SK-N-SH (cell line): ENCODE measurements at regions not wholly inside any gene's neighbourhood (a gene's known extent, or its start where the extent isn't known, plus 50 kb on each side); places are given as distances from the start of the nearest gene placed in this dataset.

Experiments used
- CTCF ChIA-PET: fragments of 300-600, 350-600 bp; formaldehyde crosslinking; extraction: SDS; loops from one replicate; lab custom pipeline; 2021; lab: Yijun Ruan, JAX
- POLR2A ChIA-PET: fragments of 350-600 bp; sonication (Branson Sonifier 250); formaldehyde crosslinking; extraction: SDS; loops from one replicate; lab custom pipeline; 2020; ENCODE audit warnings: antibody characterized with exemption, inconsistent platforms; lab: Yijun Ruan, JAX
- DNase-seq: peaks from one replicate; pipeline ENCODE4 v3.0.0; 2012
- H2AFZ ChIP-seq: fragments of 200-600 bp; sonication (generic); 2 replicates; pipeline ENCODE4 v1.8.1; 2016; ENCODE audit warnings: antibody characterized with exemption, mild to moderate bottlenecking, low read depth
- H3F3A ChIP-seq: fragments of 200-600 bp; sonication (generic); replicated peaks from 2 replicates; pipeline ENCODE3; 2016; ENCODE audit warnings: antibody characterized with exemption, mild to moderate bottlenecking; ENCODE audit not compliant: insufficient read depth
- H3K27ac ChIP-seq, 2 experiments: fragments of 200-500 bp in 1 of 2; fragments of 200-600 bp in 1 of 2; sonication (Bioruptor generic) in 1 of 2; sonication (generic), shearing (Covaris generic) in 1 of 2; 2 replicates each; pipeline versions ENCODE4 v1.5.1 to v1.6.1; 2014 to 2016; ENCODE audit warnings: low read depth in 2 of 2, inconsistent platforms in 1 of 2, low read length in 1 of 2, mild to moderate bottlenecking in 1 of 2, mixed read lengths in 1 of 2
- H3K27me3 ChIP-seq: fragments of 200-600 bp; sonication (generic), shearing (Covaris generic); 2 replicates; pipeline ENCODE4 v1.6.1; 2016; ENCODE audit warnings: mixed run types; ENCODE audit not compliant: insufficient read depth
- H3K36me3 ChIP-seq, 2 experiments: fragments of 200-500 bp in 1 of 2; fragments of 200-600 bp in 1 of 2; sonication (Bioruptor generic) in 1 of 2; sonication (generic) in 1 of 2; replicated peaks in 1 of 2; 2 replicates each; pipeline versions ENCODE3 to v1.5.1; 2014 to 2016; ENCODE audit warnings: low read length in 1 of 2, mild to moderate bottlenecking in 1 of 2; ENCODE audit not compliant: insufficient read depth in 2 of 2, control insufficient read depth in 1 of 2
- H3K4me1 ChIP-seq, 2 experiments: fragments of 200-500 bp in 1 of 2; fragments of 200-600 bp in 1 of 2; sonication (Bioruptor generic) in 1 of 2; sonication (generic), shearing (Covaris generic) in 1 of 2; 2 replicates each; pipeline versions ENCODE4 v1.5.1 to v1.6.1; 2014 to 2016; ENCODE audit warnings: low read depth in 1 of 2, low read length in 1 of 2, mixed run types in 1 of 2; ENCODE audit not compliant: insufficient read depth in 2 of 2, control insufficient read depth in 1 of 2
- H3K4me2 ChIP-seq: fragments of 200-600 bp; sonication (generic), shearing (Covaris generic); 2 replicates; pipeline ENCODE4 v1.6.1; 2017; ENCODE audit warnings: mixed run types
- H3K4me3 ChIP-seq, 2 experiments: fragments of 200-500 bp in 1 of 2; fragments of 200-600 bp in 1 of 2; sonication (Bioruptor generic) in 1 of 2; sonication (generic), shearing (Covaris generic) in 1 of 2; 2 replicates each; pipeline versions ENCODE4 v1.5.1 to v1.8.1; 2014 to 2016; ENCODE audit warnings: low read depth in 2 of 2, inconsistent platforms in 1 of 2, low read length in 1 of 2, mild to moderate bottlenecking in 1 of 2, mixed read lengths in 1 of 2, moderate library complexity in 1 of 2
- H3K79me2 ChIP-seq: fragments of 200-600 bp; sonication (generic); 2 replicates; pipeline ENCODE4 v1.8.1; 2017; ENCODE audit warnings: mild to moderate bottlenecking; ENCODE audit not compliant: insufficient read depth
- H3K9ac ChIP-seq: fragments of 200-600 bp; sonication (generic); 2 replicates; pipeline ENCODE4 v1.6.1; 2017; ENCODE audit warnings: mixed run types
- H3K9me2 ChIP-seq: fragments of 200-600 bp; sonication (generic); 2 replicates; pipeline ENCODE4 v1.6.1; 2017; ENCODE audit warnings: mixed run types
- H3K9me3 ChIP-seq: fragments of 200-600 bp; sonication (generic); 2 replicates; pipeline ENCODE4 v1.6.1; 2017; ENCODE audit warnings: mixed run types, mild to moderate bottlenecking, moderate library complexity
- H4K20me1 ChIP-seq: fragments of 200-600 bp; sonication (generic); 2 replicates; pipeline ENCODE4 v1.6.1; 2017; ENCODE audit warnings: mild to moderate bottlenecking, mixed run types; ENCODE audit not compliant: insufficient read depth
- FOXM1 ChIP-seq: IDR thresholded peaks from 2 replicates; pipeline ENCODE4 v1.4.0; 2012; ENCODE audit warnings: low read depth, mild to moderate bottlenecking
- GABPA ChIP-seq: IDR thresholded peaks from 2 replicates; pipeline ENCODE4 v1.4.0; 2012; ENCODE audit warnings: low read depth, mild to moderate bottlenecking
- GATA2 ChIP-seq: sonication (generic); formaldehyde crosslinking; IDR thresholded peaks from 2 replicates; pipeline ENCODE4 v1.5.0; 2020; ENCODE audit warnings: mild to moderate bottlenecking, missing genetic modification reagents
- IRF3 ChIP-seq: fragments of 150-350 bp; IDR thresholded peaks from 2 replicates; pipeline ENCODE4 v1.6.1; 2016; ENCODE audit warnings: mild to moderate bottlenecking, low read depth, low read length
- MXI1 ChIP-seq: IDR thresholded peaks from 2 replicates; pipeline ENCODE4 v1.6.1; 2012; ENCODE audit warnings: mild to moderate bottlenecking, low read depth, low read length, improper control_type of control experiment
- NFIC ChIP-seq: IDR thresholded peaks from 2 replicates; pipeline ENCODE4 v1.4.0; 2012; ENCODE audit warnings: borderline replicate concordance
- REST ChIP-seq: IDR thresholded peaks from 2 replicates; pipeline ENCODE4 v1.6.1; 2012; ENCODE audit warnings: mild to moderate bottlenecking, low read depth, low read length, moderate library complexity
- SMC3 ChIP-seq: IDR thresholded peaks from 2 replicates; pipeline ENCODE4 v1.6.1; 2012; ENCODE audit warnings: low read depth, low read length, improper control_type of control experiment
- TAF1 ChIP-seq: IDR thresholded peaks from 2 replicates; pipeline ENCODE4 v1.6.1; 2012; ENCODE audit warnings: low read depth, mild to moderate bottlenecking, low read length, moderate library complexity, borderline replicate concordance
- TCF12 ChIP-seq: IDR thresholded peaks from 2 replicates; pipeline ENCODE4 v1.4.0; 2012
- ZBTB33 ChIP-seq: IDR thresholded peaks from 2 replicates; pipeline ENCODE4 v1.4.0; 2012; ENCODE audit warnings: low read depth, borderline replicate concordance
- whole genome bisulfite sequencing: methylation state at CpG from one replicate; pipeline ENCODE4 v1.1.6; 2017; ENCODE audit warnings: low lambda C conversion rate; 5-methylcytosine and 5-hydroxymethylcytosine counted together

- H3K27me3 ChIP-seq = no peaks in the 10 kb centered on the region
- ChIA-PET CTCF (no interaction called here), POLR2A (no interaction called here)
- no peak overlapping the region for H3K4me2 ChIP-seq
- H3K9me2 ChIP-seq = no peaks in the 10 kb centered on the region
- H2AFZ ChIP-seq = no peak overlapping the region
- H3K79me2 ChIP-seq = no peaks in the 10 kb centered on the region
- H3K9me3 ChIP-seq = no peaks in the 10 kb centered on the region
- no peak for DNase-seq
- H3K4me3 ChIP-seq = no peak overlapping the region
- no peaks in the 10 kb centered on the region for H4K20me1 ChIP-seq
- H3K4me1 ChIP-seq = no peaks in the 10 kb centered on the region
- H3K36me3 ChIP-seq = no peaks in the 10 kb centered on the region
- H3F3A ChIP-seq = no peaks in the 10 kb centered on the region
- no peak overlapping the region for H3K27ac ChIP-seq
- TF ChIP-seq GATA2 (no peak), NFIC (no peak), MXI1 (no peak)
- no peak overlapping the region for H3K9ac ChIP-seq
- 0% methylated on average over 1 of the region's 1 CpG for WGBS
Measured at GRCh38 chr2:53173091-53173490, 594.5 kb upstream of the CHAC2 start.

- H3K27ac ChIP-seq = no peak overlapping the region
- POLR2A ChIA-PET = no interaction called here
- H2AFZ ChIP-seq = no peak overlapping the region
- CTCF ChIA-PET = no interaction called here
- H3K4me1 ChIP-seq = no peaks in the 10 kb centered on the region
- H3K9ac ChIP-seq = no peak overlapping the region
- H3K9me2 ChIP-seq = no peaks in the 10 kb centered on the region
- no peaks in the 10 kb centered on the region for H3K36me3 ChIP-seq
- H3K79me2 ChIP-seq = no peaks in the 10 kb centered on the region
- no peak for DNase-seq
- 10% methylated on average over 2 of the region's 2 CpGs for WGBS
- no peak overlapping the region for H3K4me2 ChIP-seq
- no peaks in the 10 kb centered on the region for H4K20me1 ChIP-seq
- H3F3A ChIP-seq = no peaks in the 10 kb centered on the region
- no peak overlapping the region for H3K4me3 ChIP-seq
- TF ChIP-seq REST (no peak), ZBTB33 (no peak)
- H3K9me3 ChIP-seq = no peaks in the 10 kb centered on the region
- no peaks in the 10 kb centered on the region for H3K27me3 ChIP-seq
Measured at GRCh38 chr2:53170466-53170865, 597.1 kb upstream of the CHAC2 start.

GRCh38 chr2:53167227-53167626 lies 600.4 kb upstream of the CHAC2 start:
- H3K9ac ChIP-seq = no peak overlapping the region
- TF ChIP-seq TCF12 (no peak), FOXM1 (no peak), IRF3 (no peak), TAF1 (no peak), SMC3 (no peak), ZBTB33 (no peak), GABPA (no peak)
- no peaks in the 10 kb centered on the region for H3K4me1 ChIP-seq
- no peaks in the 10 kb centered on the region for H3K79me2 ChIP-seq
- no peaks in the 10 kb centered on the region for H3K27me3 ChIP-seq
- ChIA-PET CTCF (no interaction called here), POLR2A (no interaction called here)
- H4K20me1 ChIP-seq = no peaks in the 10 kb centered on the region
- H3K4me2 ChIP-seq = no peak overlapping the region
- WGBS = 23% methylated on average over 4 of the region's 4 CpGs
- no peak for DNase-seq
- H3K36me3 ChIP-seq = no peaks in the 10 kb centered on the region
- no peak overlapping the region for H3K4me3 ChIP-seq
- no peaks in the 10 kb centered on the region for H3F3A ChIP-seq
- H3K27ac ChIP-seq = no peak overlapping the region
- no peak overlapping the region for H2AFZ ChIP-seq
- H3K9me2 ChIP-seq = no peaks in the 10 kb centered on the region
- no peaks in the 10 kb centered on the region for H3K9me3 ChIP-seq
